ENCODE measurements at regions not wholly inside any gene's neighbourhood (a gene's known extent, or its start where the extent isn't known, plus 50 kb on each side); places are given as distances from the start of the nearest gene placed in this dataset.

- no peaks in the 10 kb centered on the region for H3K9me3 ChIP-seq (ENCODE audit: insufficient read depth, low read depth, low read length)
- TF ChIP-seq CTCF (conservative IDR thresholded peaks at IDR 0.05; ENCODE audit: low read length) (no peak), EZH2phosphoT487 (IDR thresholded peaks at IDR 0.05; ENCODE audit: borderline replicate concordance) (no peak)
- no peaks in the 10 kb centered on the region for H4K20me1 ChIP-seq (ENCODE audit: insufficient read depth, low read length, poor library complexity, severe bottlenecking)
- no peaks in the 10 kb centered on the region for H3F3A ChIP-seq (ENCODE audit: low read depth)
- no peak overlapping the region for H3K4me2 ChIP-seq (ENCODE audit: low read depth, low read length, poor library complexity, severe bottlenecking)
- no peaks in the 10 kb centered on the region for H3K79me2 ChIP-seq (ENCODE audit: insufficient read depth, low read length)
- no peak overlapping the region for H2AFZ ChIP-seq (ENCODE audit: low read length)
- no peaks in the 10 kb centered on the region for H3K36me3 ChIP-seq (ENCODE audit: insufficient read depth, low read length)
- no peaks in the 10 kb centered on the region for H3K27me3 ChIP-seq (ENCODE audit: insufficient read depth, low read length, poor library complexity, severe bottlenecking)
- no peak overlapping the region for H3K4me3 ChIP-seq (ENCODE audit: low read length, poor library complexity, severe bottlenecking)
- no peak overlapping the region for H3K9ac ChIP-seq (ENCODE audit: low read depth, low read length, poor library complexity, severe bottlenecking)
- H3K9me2 ChIP-seq (replicated peaks; ENCODE audit: low read depth, low read length) = no peaks in the 10 kb centered on the region
- no peaks in the 10 kb centered on the region for H3K4me1 ChIP-seq (ENCODE audit: insufficient read depth, low read length, poor library complexity, severe bottlenecking)
Measured at GRCh38 chr18:28574175-28574574, 397.2 kb upstream of the CDH2 start.

- no peak overlapping the region for H2AFZ ChIP-seq (ENCODE audit: low read length)
- no peak overlapping the region for H3K9ac ChIP-seq (ENCODE audit: low read depth, low read length, poor library complexity, severe bottlenecking)
- H3K36me3 ChIP-seq (ENCODE audit: insufficient read depth, low read length) = no peaks in the 10 kb centered on the region
- H4K20me1 ChIP-seq (ENCODE audit: insufficient read depth, low read length, poor library complexity, severe bottlenecking) = no peaks in the 10 kb centered on the region
- H3K9me3 ChIP-seq (ENCODE audit: insufficient read depth, low read depth, low read length) = no peaks in the 10 kb centered on the region
- no peaks in the 10 kb centered on the region for H3K4me1 ChIP-seq (ENCODE audit: insufficient read depth, low read length, poor library complexity, severe bottlenecking)
- no peaks in the 10 kb centered on the region for H3K79me2 ChIP-seq (ENCODE audit: insufficient read depth, low read length)
- H3F3A ChIP-seq (ENCODE audit: low read depth) = no peaks in the 10 kb centered on the region
- no peak overlapping the region for H3K4me3 ChIP-seq (ENCODE audit: low read length, poor library complexity, severe bottlenecking)
- H3K4me2 ChIP-seq (ENCODE audit: low read depth, low read length, poor library complexity, severe bottlenecking) = no peak overlapping the region
- TF ChIP-seq EZH2phosphoT487 (IDR thresholded peaks at IDR 0.05; ENCODE audit: borderline replicate concordance) = no peak
- no peak for TF ChIP-seq CTCF (conservative IDR thresholded peaks at IDR 0.05; ENCODE audit: low read length)
- H3K9me2 ChIP-seq (replicated peaks; ENCODE audit: low read depth, low read length) = no peaks in the 10 kb centered on the region
- H3K27me3 ChIP-seq (ENCODE audit: insufficient read depth, low read length, poor library complexity, severe bottlenecking) = no peaks in the 10 kb centered on the region
Measured at GRCh38 chr18:28571929-28572328, 395.0 kb upstream of the CDH2 start.

- Histone ChIP-seq H3K9me3 (ENCODE audit: insufficient read depth, low read depth, low read length) (no peaks in the 10 kb centered on the region), H3K9ac (ENCODE audit: low read depth, low read length, poor library complexity, severe bottlenecking) (no peak overlapping the region), H4K20me1 (ENCODE audit: insufficient read depth, low read length, poor library complexity, severe bottlenecking) (no peaks in the 10 kb centered on the region), H2AFZ (ENCODE audit: low read length) (no peak overlapping the region), H3K79me2 (ENCODE audit: insufficient read depth, low read length) (no peaks in the 10 kb centered on the region), H3K4me2 (ENCODE audit: low read depth, low read length, poor library complexity, severe bottlenecking) (no peak overlapping the region), H3K27me3 (ENCODE audit: insufficient read depth, low read length, poor library complexity, severe bottlenecking) (no peaks in the 10 kb centered on the region), H3K36me3 (ENCODE audit: insufficient read depth, low read length) (no peaks in the 10 kb centered on the region), H3K9me2 (replicated peaks; ENCODE audit: low read depth, low read length) (no peaks in the 10 kb centered on the region), H3K4me3 (ENCODE audit: low read length, poor library complexity, severe bottlenecking) (no peak overlapping the region), H3K4me1 (ENCODE audit: insufficient read depth, low read length, poor library complexity, severe bottlenecking) (no peaks in the 10 kb centered on the region), H3F3A (ENCODE audit: low read depth) (no peaks in the 10 kb centered on the region)
- no peak for TF ChIP-seq CTCF (conservative IDR thresholded peaks at IDR 0.05; ENCODE audit: low read length)
- TF ChIP-seq EZH2phosphoT487 (IDR thresholded peaks at IDR 0.05; ENCODE audit: borderline replicate concordance) = no peak
Measured at GRCh38 chr18:28560331-28560730, 383.4 kb upstream of the CDH2 start.
